ENCODE measurements at regions not wholly inside any gene's neighbourhood (a gene's known extent, or its start where the extent isn't known, plus 50 kb on each side); places are given as distances from the start of the nearest gene placed in this dataset.
"Not testable (repeated sequence)": the region's sequence is repeated elsewhere in the genome, so short reads cannot be mapped to it uniquely, and the experiment has no call there.

DNA sequence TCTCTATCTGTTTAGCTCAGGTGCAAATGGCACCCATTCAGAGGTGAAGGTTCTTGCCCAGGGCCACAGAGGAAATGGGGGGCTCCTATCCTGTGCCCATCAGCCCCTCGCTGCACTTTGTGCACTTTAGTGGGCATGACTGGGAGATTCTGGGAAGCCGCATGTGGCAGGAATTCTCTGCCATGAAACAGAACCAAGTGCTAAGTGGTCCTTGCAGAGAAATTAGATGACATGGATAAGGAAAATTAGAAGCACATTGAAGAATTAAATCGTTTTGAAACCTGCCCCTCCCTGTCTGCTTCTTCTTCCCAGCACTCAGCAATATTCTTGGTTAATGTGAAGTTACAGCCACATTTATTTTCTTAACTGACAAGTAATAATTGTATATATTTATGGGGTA lies 185.2 kb upstream of the RTL1 start (continued):
- TF ChIP-seq CREB1 (IDR thresholded peaks at IDR 0.05) (no peak), CREB1 (CRISPR knock-in tag; IDR thresholded peaks at IDR 0.05) (no peak), CEBPB (IDR thresholded peaks at IDR 0.05; ENCODE audit: borderline replicate concordance, low read depth, low read length) (no peak), ZNF138 (CRISPR knock-in tag; IDR thresholded peaks at IDR 0.05; ENCODE audit: low read depth) (no peak), ZNF670 (CRISPR knock-in tag; IDR thresholded peaks at IDR 0.05; ENCODE audit: borderline replicate concordance) (no peak), ATRX (CRISPR knock-in tag; IDR thresholded peaks at IDR 0.05; ENCODE audit: borderline replicate concordance) (no peak), FOXC1 (CRISPR knock-in tag; IDR thresholded peaks at IDR 0.05; ENCODE audit: borderline replicate concordance) (no peak)
- TF ChIP-seq, protein P1, sequence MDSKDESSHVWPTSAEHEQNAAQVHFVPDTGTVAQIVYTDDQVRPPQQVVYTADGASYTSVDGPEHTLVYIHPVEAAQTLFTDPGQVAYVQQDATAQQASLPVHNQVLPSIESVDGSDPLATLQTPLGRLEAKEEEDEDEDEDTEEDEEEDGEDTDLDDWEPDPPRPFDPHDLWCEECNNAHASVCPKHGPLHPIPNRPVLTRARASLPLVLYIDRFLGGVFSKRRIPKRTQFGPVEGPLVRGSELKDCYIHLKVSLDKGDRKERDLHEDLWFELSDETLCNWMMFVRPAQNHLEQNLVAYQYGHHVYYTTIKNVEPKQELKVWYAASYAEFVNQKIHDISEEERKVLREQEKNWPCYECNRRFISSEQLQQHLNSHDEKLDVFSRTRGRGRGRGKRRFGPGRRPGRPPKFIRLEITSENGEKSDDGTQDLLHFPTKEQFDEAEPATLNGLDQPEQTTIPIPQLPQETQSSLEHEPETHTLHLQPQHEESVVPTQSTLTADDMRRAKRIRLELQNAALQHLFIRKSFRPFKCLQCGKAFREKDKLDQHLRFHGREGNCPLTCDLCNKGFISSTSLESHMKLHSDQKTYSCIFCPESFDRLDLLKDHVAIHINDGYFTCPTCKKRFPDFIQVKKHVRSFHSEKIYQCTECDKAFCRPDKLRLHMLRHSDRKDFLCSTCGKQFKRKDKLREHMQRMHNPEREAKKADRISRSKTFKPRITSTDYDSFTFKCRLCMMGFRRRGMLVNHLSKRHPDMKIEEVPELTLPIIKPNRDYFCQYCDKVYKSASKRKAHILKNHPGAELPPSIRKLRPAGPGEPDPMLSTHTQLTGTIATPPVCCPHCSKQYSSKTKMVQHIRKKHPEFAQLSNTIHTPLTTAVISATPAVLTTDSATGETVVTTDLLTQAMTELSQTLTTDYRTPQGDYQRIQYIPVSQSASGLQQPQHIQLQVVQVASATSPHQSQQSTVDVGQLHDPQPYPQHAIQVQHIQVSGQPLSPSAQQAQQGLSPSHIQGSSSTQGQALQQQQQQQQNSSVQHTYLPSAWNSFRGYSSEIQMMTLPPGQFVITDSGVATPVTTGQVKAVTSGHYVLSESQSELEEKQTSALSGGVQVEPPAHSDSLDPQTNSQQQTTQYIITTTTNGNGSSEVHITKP (CRISPR knock-in tag; IDR thresholded peaks at IDR 0.05; ENCODE audit: low read depth) = no peak

DNA sequence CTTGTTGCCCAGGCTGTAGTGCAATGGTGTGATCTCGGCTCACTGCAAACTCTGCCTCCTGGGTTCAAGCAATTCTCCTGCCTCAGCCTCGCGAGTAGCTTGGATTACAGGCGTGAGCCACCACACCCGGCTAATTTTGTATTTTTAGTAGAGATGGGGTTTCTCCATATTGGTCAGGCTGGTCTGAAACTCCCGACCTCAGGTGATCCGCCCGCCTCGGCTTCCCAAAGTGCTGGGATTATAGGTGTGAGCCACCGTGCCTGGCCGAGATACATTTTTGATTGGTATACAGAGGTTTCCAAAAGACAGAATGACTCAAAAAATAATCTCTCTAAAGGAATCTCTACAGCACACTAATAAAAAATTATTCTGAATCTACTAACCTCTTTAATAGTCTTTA lies 187.0 kb upstream of the RTL1 start:
- BruUV-seq (replicated peaks); POLR2A ChIA-PET; H3K9ac ChIP-seq (ENCODE audit: insufficient read depth, low read depth, low read length); H4K20me1 ChIP-seq (ENCODE audit: insufficient read depth, low read length); ATAC-seq; H3K4me2 ChIP-seq (ENCODE audit: low read depth, low read length); intact Hi-C loops (cut with micrococcal nuclease; ENCODE audit: unreplicated experiment); DNase-seq (ENCODE audit: low spot score); H3K4me1 ChIP-seq (ENCODE audit: insufficient read depth, low read length); H3K27ac ChIP-seq (ENCODE audit: extremely low read length, insufficient read depth, low read length); H3K79me2 ChIP-seq (ENCODE audit: insufficient read depth, low read length); H3K4me3 ChIP-seq (replicated peaks in 1 of 3; ENCODE audit: insufficient read depth in 1 of 3, low read depth in 2 of 3, low read length in 3 of 3); H3K9me3 ChIP-seq (ENCODE audit: low read length); in situ Hi-C loops (cut with HindIII; ENCODE audit: extremely low pct_ligation_motif_present, low pct_unique_long_range_greater_than_20kb); H3K36me3 ChIP-seq (replicated peaks in 1 of 2; ENCODE audit: control insufficient read depth in 1 of 2, insufficient read depth in 2 of 2, low read length in 2 of 2); FAIRE-seq; CTCF ChIA-PET (ENCODE audit: low intra/inter-chr PET ratio, low total read pairs); H2AFZ ChIP-seq (ENCODE audit: low read length): not testable (repeated sequence)
- 47% methylated on average over 11 of the region's 11 CpGs for WGBS (ENCODE audit: low lambda C conversion rate)
- peaks cover 2 to 18% of the 10 kb centered on the region in 2 experiments; a peak in 4 of 5 replicates for H3K27me3 ChIP-seq (ENCODE audit: control insufficient read depth in 1 of 2, insufficient read depth in 2 of 2, low read length in 2 of 2)
